8988T (cell line): ENCODE measurements at regions not wholly inside any gene's neighbourhood (a gene's known extent, or its start where the extent isn't known, plus 50 kb on each side); places are given as distances from the start of the nearest gene placed in this dataset.

Experiments used
- DNase-seq: peaks from one replicate; pipeline ENCODE4 v3.0.0; 2011

GRCh38 chr14:34032720-34033119 lies 81.8 kb upstream of the EGLN3 start:
- DNase-seq: no peak

- no peak for DNase-seq
Measured at GRCh38 chr14:34030864-34031263, 80.0 kb upstream of the EGLN3 start.

- no peak for DNase-seq
Measured at GRCh38 chr14:34029921-34030334, 79.1 kb upstream of the EGLN3 start.

GRCh38 chr14:34027990-34028495 lies 77.2 kb upstream of the EGLN3 start:
- no peak for DNase-seq

- no peak for DNase-seq
Measured at GRCh38 chr14:34027130-34027989, 76.5 kb upstream of the EGLN3 start.

GRCh38 chr14:34025325-34026017 lies 74.6 kb upstream of the EGLN3 start:
- no peak for DNase-seq

- DNase-seq: no peak
Measured at GRCh38 chr14:34024768-34025144, 73.9 kb upstream of the EGLN3 start.

- no peak for DNase-seq
Measured at GRCh38 chr14:34023824-34024767, 73.2 kb upstream of the EGLN3 start.

GRCh38 chr14:34021096-34021495 lies 70.2 kb upstream of the EGLN3 start:
- DNase-seq: no peak

- no peak for DNase-seq
Measured at GRCh38 chr14:34020014-34020413, 69.1 kb upstream of the EGLN3 start.

- no peak for DNase-seq
Measured at GRCh38 chr14:34018564-34019244, 67.8 kb upstream of the EGLN3 start.

- DNase-seq: no peak
Measured at GRCh38 chr14:34018125-34018524, 67.3 kb upstream of the EGLN3 start.

GRCh38 chr14:34015383-34015782 lies 64.5 kb upstream of the EGLN3 start:
- DNase-seq: no peak

- no peak for DNase-seq
Measured at GRCh38 chr14:34014936-34015335, 64.1 kb upstream of the EGLN3 start.

- DNase-seq: no peak
Measured at GRCh38 chr14:34013721-34014060, 62.8 kb upstream of the EGLN3 start.

- no peak for DNase-seq
Measured at GRCh38 chr14:34012978-34013720, 62.3 kb upstream of the EGLN3 start.

- DNase-seq: no peak
Measured at GRCh38 chr14:34012369-34012768, 61.5 kb upstream of the EGLN3 start.

GRCh38 chr14:34009956-34010355 lies 59.1 kb upstream of the EGLN3 start:
- no peak for DNase-seq

- no peak for DNase-seq
Measured at GRCh38 chr14:34007902-34008301, 57.0 kb upstream of the EGLN3 start.

- DNase-seq: no peak
Measured at GRCh38 chr14:34005901-34006300, 55.0 kb upstream of the EGLN3 start.

- DNase-seq: no peak
Measured at GRCh38 chr14:34004881-34005280, 54.0 kb upstream of the EGLN3 start.

GRCh38 chr14:34003691-34004090 lies 52.8 kb upstream of the EGLN3 start:
- no peak for DNase-seq
